HCT116 (cell line): ENCODE measurements at regions not wholly inside any gene's neighbourhood (a gene's known extent, or its start where the extent isn't known, plus 50 kb on each side); places are given as distances from the start of the nearest gene placed in this dataset.

Source experiments
- CEBPB ChIP-seq: IDR thresholded peaks from 2 replicates; pipeline ENCODE4 v1.6.1; 2012; ENCODE audit warnings: low read depth
- EZH2 ChIP-seq: fragments of 200-600 bp; sonication (generic); IDR thresholded peaks from 2 replicates; pipeline ENCODE4 v1.6.1; 2017; ENCODE audit warnings: antibody characterized with exemption, mixed run types
- POLR2A ChIP-seq: IDR thresholded peaks from 2 replicates; pipeline ENCODE4 v1.7.0; 2011; ENCODE audit warnings: borderline replicate concordance; ENCODE audit not compliant: insufficient read depth, insufficient read length; ENCODE audit errors: extremely low read depth
- POLR2AphosphoS5 ChIP-seq: IDR thresholded peaks from 2 replicates; pipeline ENCODE4 v1.6.1; 2011; ENCODE audit warnings: mild to moderate bottlenecking, low read depth, low read length, moderate library complexity
- ZFX ChIP-seq: fragments of 450-650 bp; IDR thresholded peaks from 2 replicates; pipeline ENCODE4 v1.6.1; 2017
- TF ChIP-seq, protein P1 (sequence below), 3 experiments: fragments of 200-600 bp in 1 of 3; sonication (generic) in 1 of 3; IDR thresholded peaks in 2 of 3; conservative IDR thresholded peaks in 1 of 3; 2 replicates each; pipeline ENCODE4 v1.5.1; 2012 to 2017; ENCODE audit warnings: low read depth in 2 of 3, low read length in 2 of 3, antibody characterized with exemption in 1 of 3, borderline replicate concordance in 1 of 3, control low read depth in 1 of 3, mild to moderate bottlenecking in 1 of 3, mixed read lengths in 1 of 3, mixed run types in 1 of 3, moderate library complexity in 1 of 3; ENCODE audit not compliant: insufficient read depth in 1 of 3
- TF ChIP-seq, protein P2 (sequence below): IDR thresholded peaks from 2 replicates; pipeline ENCODE4 v1.6.1; 2012; ENCODE audit warnings: low read depth

DNA sequence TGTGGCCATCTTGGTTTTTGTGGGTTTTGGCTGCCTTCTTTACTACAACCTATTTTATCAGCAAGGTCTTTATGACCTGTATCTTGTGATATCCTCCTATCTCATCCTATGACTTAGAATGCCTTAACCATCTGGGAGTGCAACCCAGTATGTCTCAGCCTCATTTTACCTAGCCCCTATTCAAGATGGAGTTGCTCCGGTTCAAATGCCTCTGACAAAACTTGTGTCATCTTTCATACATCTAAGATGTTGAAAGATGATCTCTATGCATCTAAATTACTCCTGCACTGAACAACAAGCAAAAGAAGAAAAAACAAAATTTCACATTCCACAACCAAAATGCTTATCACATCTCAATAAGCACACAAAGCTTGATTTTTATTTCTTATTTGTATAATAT is 129.5 kb upstream of the CNR1 start:
- TF ChIP-seq ZFX (no peak), POLR2AphosphoS5 (no peak), EZH2 (no peak), CEBPB (no peak), POLR2A (no peak)
- TF ChIP-seq, protein P1, sequence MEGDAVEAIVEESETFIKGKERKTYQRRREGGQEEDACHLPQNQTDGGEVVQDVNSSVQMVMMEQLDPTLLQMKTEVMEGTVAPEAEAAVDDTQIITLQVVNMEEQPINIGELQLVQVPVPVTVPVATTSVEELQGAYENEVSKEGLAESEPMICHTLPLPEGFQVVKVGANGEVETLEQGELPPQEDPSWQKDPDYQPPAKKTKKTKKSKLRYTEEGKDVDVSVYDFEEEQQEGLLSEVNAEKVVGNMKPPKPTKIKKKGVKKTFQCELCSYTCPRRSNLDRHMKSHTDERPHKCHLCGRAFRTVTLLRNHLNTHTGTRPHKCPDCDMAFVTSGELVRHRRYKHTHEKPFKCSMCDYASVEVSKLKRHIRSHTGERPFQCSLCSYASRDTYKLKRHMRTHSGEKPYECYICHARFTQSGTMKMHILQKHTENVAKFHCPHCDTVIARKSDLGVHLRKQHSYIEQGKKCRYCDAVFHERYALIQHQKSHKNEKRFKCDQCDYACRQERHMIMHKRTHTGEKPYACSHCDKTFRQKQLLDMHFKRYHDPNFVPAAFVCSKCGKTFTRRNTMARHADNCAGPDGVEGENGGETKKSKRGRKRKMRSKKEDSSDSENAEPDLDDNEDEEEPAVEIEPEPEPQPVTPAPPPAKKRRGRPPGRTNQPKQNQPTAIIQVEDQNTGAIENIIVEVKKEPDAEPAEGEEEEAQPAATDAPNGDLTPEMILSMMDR (IDR thresholded peaks at IDR 0.05 in 2 of 3, conservative IDR thresholded peaks at IDR 0.05 in 1 of 3; ENCODE audit: borderline replicate concordance in 1 of 3, insufficient read depth in 1 of 3, low read depth in 2 of 3, low read length in 2 of 3): no peak
- TF ChIP-seq, protein P2, sequence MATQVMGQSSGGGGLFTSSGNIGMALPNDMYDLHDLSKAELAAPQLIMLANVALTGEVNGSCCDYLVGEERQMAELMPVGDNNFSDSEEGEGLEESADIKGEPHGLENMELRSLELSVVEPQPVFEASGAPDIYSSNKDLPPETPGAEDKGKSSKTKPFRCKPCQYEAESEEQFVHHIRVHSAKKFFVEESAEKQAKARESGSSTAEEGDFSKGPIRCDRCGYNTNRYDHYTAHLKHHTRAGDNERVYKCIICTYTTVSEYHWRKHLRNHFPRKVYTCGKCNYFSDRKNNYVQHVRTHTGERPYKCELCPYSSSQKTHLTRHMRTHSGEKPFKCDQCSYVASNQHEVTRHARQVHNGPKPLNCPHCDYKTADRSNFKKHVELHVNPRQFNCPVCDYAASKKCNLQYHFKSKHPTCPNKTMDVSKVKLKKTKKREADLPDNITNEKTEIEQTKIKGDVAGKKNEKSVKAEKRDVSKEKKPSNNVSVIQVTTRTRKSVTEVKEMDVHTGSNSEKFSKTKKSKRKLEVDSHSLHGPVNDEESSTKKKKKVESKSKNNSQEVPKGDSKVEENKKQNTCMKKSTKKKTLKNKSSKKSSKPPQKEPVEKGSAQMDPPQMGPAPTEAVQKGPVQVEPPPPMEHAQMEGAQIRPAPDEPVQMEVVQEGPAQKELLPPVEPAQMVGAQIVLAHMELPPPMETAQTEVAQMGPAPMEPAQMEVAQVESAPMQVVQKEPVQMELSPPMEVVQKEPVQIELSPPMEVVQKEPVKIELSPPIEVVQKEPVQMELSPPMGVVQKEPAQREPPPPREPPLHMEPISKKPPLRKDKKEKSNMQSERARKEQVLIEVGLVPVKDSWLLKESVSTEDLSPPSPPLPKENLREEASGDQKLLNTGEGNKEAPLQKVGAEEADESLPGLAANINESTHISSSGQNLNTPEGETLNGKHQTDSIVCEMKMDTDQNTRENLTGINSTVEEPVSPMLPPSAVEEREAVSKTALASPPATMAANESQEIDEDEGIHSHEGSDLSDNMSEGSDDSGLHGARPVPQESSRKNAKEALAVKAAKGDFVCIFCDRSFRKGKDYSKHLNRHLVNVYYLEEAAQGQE: no peak
